ENCODE measurements at regions not wholly inside any gene's neighbourhood (a gene's known extent, or its start where the extent isn't known, plus 50 kb on each side); places are given as distances from the start of the nearest gene placed in this dataset.

DNA sequence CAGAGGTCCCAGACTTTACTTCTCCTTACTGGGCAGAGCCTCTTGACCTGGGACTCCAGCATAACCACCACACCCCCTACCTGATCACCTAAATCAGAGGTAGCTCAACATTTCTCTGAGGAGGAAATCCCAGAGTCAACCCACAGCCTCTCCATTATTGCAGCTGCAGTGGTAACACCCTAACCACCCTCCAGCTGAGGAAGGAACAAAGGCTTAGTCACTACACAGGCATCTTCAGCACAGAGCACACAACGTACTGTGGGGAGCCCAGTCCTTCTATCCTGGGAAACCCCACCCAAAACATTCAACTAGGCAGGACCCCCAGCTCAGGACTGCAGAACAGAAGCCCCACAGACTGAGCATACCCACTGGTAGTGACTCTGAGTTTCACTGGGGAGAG lies 824.7 kb upstream of the SLITRK5 start:
- TF ChIP-seq EZH2 (IDR thresholded peaks at IDR 0.05), result no peak
- no peak for TF ChIP-seq POLR2AphosphoS5 (IDR thresholded peaks at IDR 0.05; ENCODE audit: borderline replicate concordance, low read depth, low read length)
- no peak for TF ChIP-seq FOXP2 (optimal IDR thresholded peaks at IDR 0.05; ENCODE audit: control extremely low read depth, extremely low read length, insufficient read depth)

Measured in SK-N-MC (cell line).